NOMO-1 (cell line): ENCODE measurements at regions not wholly inside any gene's neighbourhood (a gene's known extent, or its start where the extent isn't known, plus 50 kb on each side); places are given as distances from the start of the nearest gene placed in this dataset.
"Not testable (repeated sequence)": the region's sequence is repeated elsewhere in the genome, so short reads cannot be mapped to it uniquely, and the experiment has no call there.

Experiments
- DNase-seq, 2 experiments: peaks; one replicate each; lab custom pipeline; 2025; ENCODE audit not compliant: unreplicated experiment in 2 of 2; lab: John Stamatoyannopoulos, UW

- DNase-seq = no peak
These were observed 141.9 kb downstream of the FCRL5 start for GRCh38 chr1:157410457-157410856.

GRCh38 chr1:157409927-157410326 is 142.4 kb downstream of the FCRL5 start:
- no peak for DNase-seq

- peak; percentile 17 to 43 for DNase-seq
These were observed 144.3 kb downstream of the FCRL5 start for GRCh38 chr1:157407917-157408525.

GRCh38 chr1:157407367-157407766 is 144.9 kb downstream of the FCRL5 start:
- DNase-seq = no peak

GRCh38 chr1:157405662-157406061 is 146.7 kb downstream of the FCRL5 start:
- DNase-seq = no peak

- DNase-seq = no peak
These were observed 147.7 kb downstream of the FCRL5 start for GRCh38 chr1:157404614-157405013.

GRCh38 chr1:157404063-157404501 is 148.2 kb downstream of the FCRL5 start:
- DNase-seq = peak; percentile 84 to 90

GRCh38 chr1:157403608-157404007 is 148.7 kb downstream of the FCRL5 start:
- DNase-seq = no peak

GRCh38 chr1:157403203-157403602 is 149.1 kb downstream of the FCRL5 start:
- DNase-seq = peak; percentile 81 to 86

- no peak for DNase-seq
These were observed 151.5 kb downstream of the FCRL5 start for GRCh38 chr1:157400766-157401165.

- DNase-seq = no peak
These were observed 152.3 kb downstream of the FCRL5 start for GRCh38 chr1:157399984-157400382.

GRCh38 chr1:157399343-157399983 is 152.9 kb downstream of the FCRL5 start:
- DNase-seq = no peak

- DNase-seq = no peak
These were observed 161.7 kb downstream of the FCRL5 start for GRCh38 chr1:157390651-157391050.

GRCh38 chr1:157388057-157388456 is 164.3 kb downstream of the FCRL5 start:
- no peak for DNase-seq

- DNase-seq = no peak
These were observed 168.1 kb downstream of the FCRL5 start for GRCh38 chr1:157384258-157384657.

- DNase-seq = no peak
These were observed 170.0 kb downstream of the FCRL5 start for GRCh38 chr1:157382351-157382750.

GRCh38 chr1:157380523-157380922 is 171.8 kb downstream of the FCRL5 start:
- DNase-seq = no peak

GRCh38 chr1:157377280-157377713 is 175.0 kb downstream of the FCRL5 start:
- DNase-seq = peak; percentile 30 to 46

GRCh38 chr1:157376681-157377080 is 175.6 kb downstream of the FCRL5 start:
- DNase-seq = no peak

- DNase-seq = not testable (repeated sequence)
These were observed 180.0 kb downstream of the FCRL5 start for GRCh38 chr1:157372311-157372710.

- DNase-seq = no peak
These were observed 180.5 kb downstream of the FCRL5 start for GRCh38 chr1:157371826-157372225.

GRCh38 chr1:157371221-157371620 is 181.1 kb downstream of the FCRL5 start:
- DNase-seq = no peak
